ENCODE measurements at regions not wholly inside any gene's neighbourhood (a gene's known extent, or its start where the extent isn't known, plus 50 kb on each side); places are given as distances from the start of the nearest gene placed in this dataset.

DNA sequence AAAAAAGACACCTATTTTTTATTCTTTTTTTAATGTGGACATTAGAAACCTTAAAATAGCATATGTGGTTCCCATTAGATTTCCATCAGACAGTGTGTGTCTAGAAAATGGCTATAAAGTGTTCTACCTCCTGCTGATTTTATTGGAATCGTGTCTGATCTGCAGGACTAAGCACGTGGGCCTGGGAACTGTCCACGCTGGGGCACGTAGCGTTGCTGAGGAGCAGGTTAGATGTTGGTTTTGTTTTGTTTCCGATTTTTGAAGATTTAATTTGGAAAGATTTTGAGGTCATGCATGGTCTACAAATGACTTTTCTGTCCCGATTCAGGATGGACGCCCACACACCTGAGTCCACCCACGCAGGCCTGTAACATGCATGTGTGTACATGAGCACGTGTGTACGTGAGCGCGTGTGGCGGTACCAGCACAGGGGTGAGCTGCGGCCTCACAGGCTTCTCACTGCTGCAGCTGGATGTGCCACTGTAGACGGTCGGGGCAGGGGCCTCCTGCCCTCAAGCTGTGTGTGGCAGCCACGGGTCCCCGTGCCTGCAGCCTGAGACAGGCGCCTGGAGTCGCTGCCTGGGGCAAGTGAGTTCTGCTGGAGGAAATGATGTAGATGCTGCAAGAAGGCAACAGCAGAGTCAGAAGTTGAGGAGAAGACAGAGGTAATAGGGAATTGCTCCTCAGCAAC, 99.7 kb upstream of the CTDP1 start:
- no peak for DNase-seq (ENCODE audit: low read depth)
- no peaks in the 10 kb centered on the region for H3K4me1 ChIP-seq (ENCODE audit: control insufficient read depth, insufficient read depth, low read length)
- no peak overlapping the region for H3K4me3 ChIP-seq (ENCODE audit: low read length)
- H3K9ac ChIP-seq (ENCODE audit: low read length): no peak overlapping the region
- H3K36me3 ChIP-seq (ENCODE audit: control insufficient read depth, insufficient read depth, low read length, severe bottlenecking): no peaks in the 10 kb centered on the region
- H3K9me3 ChIP-seq (ENCODE audit: control insufficient read depth, low read length): no peaks in the 10 kb centered on the region
- H3K27me3 ChIP-seq (replicated peaks; ENCODE audit: control insufficient read depth, insufficient read depth, low read length): peaks cover 30% of the 10 kb centered on the region

- H3K36me3 ChIP-seq (ENCODE audit: control insufficient read depth, insufficient read depth, low read length, severe bottlenecking): no peaks in the 10 kb centered on the region
- H3K4me1 ChIP-seq (ENCODE audit: control insufficient read depth, insufficient read depth, low read length): no peaks in the 10 kb centered on the region
- H3K4me3 ChIP-seq (ENCODE audit: low read length): no peak overlapping the region
- no peak overlapping the region for H3K9ac ChIP-seq (ENCODE audit: low read length)
- no peaks in the 10 kb centered on the region for H3K9me3 ChIP-seq (ENCODE audit: control insufficient read depth, low read length)
- H3K27me3 ChIP-seq (replicated peaks; ENCODE audit: control insufficient read depth, insufficient read depth, low read length): peaks cover 30% of the 10 kb centered on the region
- no peak for DNase-seq (ENCODE audit: low read depth)
Measured at GRCh38 chr18:79580498-79581171, 99.0 kb upstream of the CTDP1 start.

DNA sequence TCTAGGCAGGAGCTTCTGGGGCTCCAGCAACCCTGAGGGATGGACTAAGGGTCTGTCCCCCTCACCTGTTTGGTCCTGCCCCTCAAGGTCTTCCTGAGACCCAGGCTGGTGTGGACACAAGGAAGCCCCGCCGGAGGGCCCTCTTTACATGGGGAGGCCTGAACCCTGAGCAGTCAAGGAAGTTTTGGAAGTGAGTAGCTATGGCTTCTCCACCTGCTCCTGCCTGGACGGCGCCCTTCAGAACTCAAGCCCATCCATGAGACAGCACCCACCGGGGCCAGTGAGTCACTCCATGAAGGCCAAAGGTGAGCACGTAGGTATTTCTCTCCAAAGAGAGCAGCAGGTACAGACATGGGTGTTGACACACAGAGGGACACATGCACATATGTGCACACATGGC, 98.2 kb upstream of the CTDP1 start:
- no peak for DNase-seq (ENCODE audit: low read depth)
- no peaks in the 10 kb centered on the region for H3K9me3 ChIP-seq (ENCODE audit: control insufficient read depth, low read length)
- H3K4me1 ChIP-seq (ENCODE audit: control insufficient read depth, insufficient read depth, low read length): no peaks in the 10 kb centered on the region
- no peaks in the 10 kb centered on the region for H3K36me3 ChIP-seq (ENCODE audit: control insufficient read depth, insufficient read depth, low read length, severe bottlenecking)
- H3K27me3 ChIP-seq (replicated peaks; ENCODE audit: control insufficient read depth, insufficient read depth, low read length): peaks cover 30% of the 10 kb centered on the region
- no peak overlapping the region for H3K4me3 ChIP-seq (ENCODE audit: low read length)
- H3K9ac ChIP-seq (ENCODE audit: low read length): no peak overlapping the region

GRCh38 chr18:79581911-79582310, 97.7 kb upstream of the CTDP1 start:
- H3K36me3 ChIP-seq (ENCODE audit: control insufficient read depth, insufficient read depth, low read length, severe bottlenecking): no peaks in the 10 kb centered on the region
- no peaks in the 10 kb centered on the region for H3K9me3 ChIP-seq (ENCODE audit: control insufficient read depth, low read length)
- H3K4me3 ChIP-seq (ENCODE audit: low read length): no peak overlapping the region
- no peaks in the 10 kb centered on the region for H3K4me1 ChIP-seq (ENCODE audit: control insufficient read depth, insufficient read depth, low read length)
- H3K27me3 ChIP-seq (replicated peaks; ENCODE audit: control insufficient read depth, insufficient read depth, low read length): peaks cover 27% of the 10 kb centered on the region
- no peak for DNase-seq (ENCODE audit: low read depth)
- no peak overlapping the region for H3K9ac ChIP-seq (ENCODE audit: low read length)

- Histone ChIP-seq H3K9ac (ENCODE audit: low read length) (no peak overlapping the region), H3K9me3 (ENCODE audit: control insufficient read depth, low read length) (no peaks in the 10 kb centered on the region), H3K36me3 (ENCODE audit: control insufficient read depth, insufficient read depth, low read length, severe bottlenecking) (no peaks in the 10 kb centered on the region), H3K4me1 (ENCODE audit: control insufficient read depth, insufficient read depth, low read length) (no peaks in the 10 kb centered on the region), H3K4me3 (ENCODE audit: low read length) (no peak overlapping the region), H3K27me3 (replicated peaks; ENCODE audit: control insufficient read depth, insufficient read depth, low read length) (peaks cover 25% of the 10 kb centered on the region)
- no peak for DNase-seq (ENCODE audit: low read depth)
Measured at GRCh38 chr18:79582978-79583377, 96.6 kb upstream of the CTDP1 start.

GRCh38 chr18:79583426-79583825, 96.2 kb upstream of the CTDP1 start:
- Histone ChIP-seq H3K4me1 (ENCODE audit: control insufficient read depth, insufficient read depth, low read length) (peaks cover 4% of the 10 kb centered on the region), H3K27me3 (replicated peaks; ENCODE audit: control insufficient read depth, insufficient read depth, low read length) (peaks cover 20% of the 10 kb centered on the region), H3K36me3 (ENCODE audit: control insufficient read depth, insufficient read depth, low read length, severe bottlenecking) (no peaks in the 10 kb centered on the region), H3K4me3 (ENCODE audit: low read length) (no peak overlapping the region), H3K9me3 (ENCODE audit: control insufficient read depth, low read length) (no peaks in the 10 kb centered on the region), H3K9ac (ENCODE audit: low read length) (no peak overlapping the region)
- no peak for DNase-seq (ENCODE audit: low read depth)

DNA sequence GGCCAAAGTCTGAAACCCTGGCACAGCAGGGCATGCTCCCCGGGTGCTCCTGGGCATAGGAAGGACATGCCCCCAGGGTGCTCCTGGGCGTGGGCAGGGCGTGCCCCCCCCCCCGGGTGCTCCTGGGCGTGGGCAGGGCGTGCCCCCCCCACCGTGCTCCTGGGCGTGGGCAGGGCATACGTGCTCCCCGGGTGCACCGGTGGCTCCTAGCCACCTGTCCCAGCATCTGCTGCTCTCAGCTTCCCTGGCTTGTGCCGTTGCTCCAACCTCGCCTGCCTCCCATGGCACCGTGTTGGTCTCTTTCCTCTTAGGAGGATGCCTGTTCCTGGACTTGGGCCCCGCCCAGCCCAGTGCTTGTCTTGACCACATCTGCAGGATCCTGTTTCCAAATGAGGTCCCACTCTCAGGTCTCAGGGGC, 95.6 kb upstream of the CTDP1 start:
- H3K9ac ChIP-seq (ENCODE audit: low read length): no peak overlapping the region
- H3K4me3 ChIP-seq (ENCODE audit: low read length): no peak overlapping the region
- no peaks in the 10 kb centered on the region for H3K9me3 ChIP-seq (ENCODE audit: control insufficient read depth, low read length)
- H3K36me3 ChIP-seq (ENCODE audit: control insufficient read depth, insufficient read depth, low read length, severe bottlenecking): no peaks in the 10 kb centered on the region
- H3K27me3 ChIP-seq (replicated peaks; ENCODE audit: control insufficient read depth, insufficient read depth, low read length): peaks cover 16% of the 10 kb centered on the region
- peaks cover 6% of the 10 kb centered on the region for H3K4me1 ChIP-seq (ENCODE audit: control insufficient read depth, insufficient read depth, low read length)
- DNase-seq (ENCODE audit: low read depth): no peak

DNA sequence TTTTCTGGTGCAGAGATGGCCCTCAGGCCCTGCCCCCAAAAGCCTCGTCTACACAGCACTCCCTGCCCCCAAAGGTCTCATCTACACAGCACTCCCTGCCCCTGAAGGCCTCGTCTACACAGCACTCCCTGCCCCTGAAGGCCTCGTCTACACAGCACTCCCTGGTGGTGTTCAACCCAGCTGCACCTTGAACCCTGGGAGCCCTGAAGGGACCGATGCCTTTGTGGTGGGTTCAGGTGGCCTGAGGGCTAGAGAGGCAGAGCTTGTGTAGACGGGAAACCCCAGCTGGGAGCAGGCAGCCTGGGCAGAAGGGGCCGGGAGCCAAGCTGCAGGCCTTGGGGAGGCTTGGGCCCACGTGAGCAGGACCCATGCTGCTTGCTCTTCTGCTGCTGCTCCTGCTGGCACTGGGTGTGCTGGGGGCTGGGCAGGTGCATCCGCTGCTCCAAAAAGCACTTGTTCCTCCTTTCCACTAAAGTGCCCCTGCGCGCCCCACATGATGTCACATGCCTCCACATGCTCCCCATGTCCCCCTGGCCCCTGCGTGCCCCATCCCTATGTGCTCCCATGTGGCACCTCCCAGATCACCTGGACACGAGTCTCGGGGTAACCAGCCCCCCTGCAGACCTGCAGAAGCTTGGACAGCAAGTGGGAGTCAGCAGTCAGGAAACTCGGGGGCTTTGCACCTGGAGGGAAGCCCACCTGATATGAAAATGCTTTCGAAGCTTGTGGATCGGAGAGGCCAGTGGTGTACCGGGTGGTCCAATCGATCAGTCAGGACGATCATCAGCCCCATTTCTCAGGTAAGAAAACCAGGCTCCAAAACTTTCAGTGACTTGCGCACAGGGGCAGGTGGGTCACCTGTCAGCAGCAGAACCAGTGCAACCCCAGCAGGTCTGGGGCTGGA, 94.9 kb upstream of the CTDP1 start:
- DNase-seq (ENCODE audit: low read depth): no peak

DNA sequence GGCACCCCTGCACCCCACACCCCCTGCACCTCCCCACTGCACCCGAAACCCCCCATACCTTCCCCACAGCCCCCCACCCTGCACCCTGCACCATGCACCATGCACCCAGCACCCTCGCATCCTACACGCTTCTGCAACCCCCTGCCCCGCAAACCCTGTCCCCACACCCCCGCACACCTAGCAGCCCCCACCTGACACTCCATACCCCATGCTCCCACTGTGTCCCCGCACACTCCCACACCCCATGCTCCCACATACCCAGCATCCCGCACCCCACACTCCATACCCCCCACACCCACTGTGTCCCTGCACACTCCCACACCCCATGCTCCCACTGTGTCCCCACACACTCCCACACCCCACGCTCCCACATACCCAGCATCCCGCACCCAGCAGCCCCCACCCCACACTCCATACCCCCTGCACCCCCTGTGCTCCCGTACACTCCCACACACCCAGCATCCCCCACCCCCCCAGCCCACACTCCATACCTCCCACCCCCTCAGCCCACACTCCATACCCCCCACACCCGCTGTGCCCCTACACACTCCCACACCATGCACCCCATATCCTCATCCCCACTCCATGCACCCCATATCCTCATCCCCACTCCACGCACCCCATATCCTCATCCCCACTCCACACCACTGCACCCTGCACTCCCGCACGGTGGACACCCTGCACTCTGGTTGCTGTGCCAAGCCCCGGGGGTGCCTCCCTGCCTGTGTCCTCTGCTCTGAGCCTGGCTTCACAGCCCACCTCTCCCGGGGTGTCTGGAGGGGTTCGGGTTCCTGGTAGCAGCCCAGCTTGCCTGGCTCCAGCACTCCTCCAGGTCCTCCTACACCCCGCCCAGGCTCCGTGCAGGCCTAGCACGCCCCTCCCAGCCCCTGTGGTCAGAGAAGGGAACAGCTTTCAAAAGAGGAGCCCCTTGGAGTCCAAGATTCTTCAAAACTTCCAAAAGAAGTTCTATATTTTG, 93.9 kb upstream of the CTDP1 start:
- Histone ChIP-seq H3K9me3 (ENCODE audit: control insufficient read depth, low read length) (no peaks in the 10 kb centered on the region), H3K4me1 (ENCODE audit: control insufficient read depth, insufficient read depth, low read length) (peaks cover 22% of the 10 kb centered on the region), H3K36me3 (ENCODE audit: control insufficient read depth, insufficient read depth, low read length, severe bottlenecking) (no peaks in the 10 kb centered on the region), H3K27me3 (replicated peaks; ENCODE audit: control insufficient read depth, insufficient read depth, low read length) (peaks cover 16% of the 10 kb centered on the region), H3K4me3 (ENCODE audit: low read length) (no peak overlapping the region), H3K9ac (ENCODE audit: low read length) (no peak overlapping the region)
- DNase-seq (ENCODE audit: low read depth): no peak

More for the DNA sequence above, 94.9 kb upstream of the CTDP1 start:
- H3K27me3 ChIP-seq (replicated peaks; ENCODE audit: control insufficient read depth, insufficient read depth, low read length): peaks cover 16% of the 10 kb centered on the region
- H3K9me3 ChIP-seq (ENCODE audit: control insufficient read depth, low read length): no peaks in the 10 kb centered on the region
- H3K4me3 ChIP-seq (ENCODE audit: low read length): no peak overlapping the region
- peaks cover 14% of the 10 kb centered on the region for H3K4me1 ChIP-seq (ENCODE audit: control insufficient read depth, insufficient read depth, low read length)
- H3K9ac ChIP-seq (ENCODE audit: low read length): no peak overlapping the region
- H3K36me3 ChIP-seq (ENCODE audit: control insufficient read depth, insufficient read depth, low read length, severe bottlenecking): no peaks in the 10 kb centered on the region

GRCh38 chr18:79586436-79587225, 93.0 kb upstream of the CTDP1 start:
- H3K4me3 ChIP-seq (ENCODE audit: low read length): no peak overlapping the region
- peaks cover 16% of the 10 kb centered on the region for H3K27me3 ChIP-seq (replicated peaks; ENCODE audit: control insufficient read depth, insufficient read depth, low read length)
- H3K9ac ChIP-seq (ENCODE audit: low read length): no peak overlapping the region
- H3K36me3 ChIP-seq (ENCODE audit: control insufficient read depth, insufficient read depth, low read length, severe bottlenecking): no peaks in the 10 kb centered on the region
- DNase-seq (ENCODE audit: low read depth): no peak
- H3K4me1 ChIP-seq (ENCODE audit: control insufficient read depth, insufficient read depth, low read length): peaks cover 22% of the 10 kb centered on the region
- no peaks in the 10 kb centered on the region for H3K9me3 ChIP-seq (ENCODE audit: control insufficient read depth, low read length)

All from adipocyte (in vitro differentiated cells).